MM.1S (cell line): ENCODE measurements at regions not wholly inside any gene's neighbourhood (a gene's known extent, or its start where the extent isn't known, plus 50 kb on each side); places are given as distances from the start of the nearest gene placed in this dataset.

Experiments
- DNase-seq: peaks from one replicate; pipeline ENCODE4 v3.0.0-alpha.2; 2015
- H2AFZ ChIP-seq: fragments of 300-600 bp; sonication (generic); 2 replicates; pipeline ENCODE4 v1.6.0; 2016; ENCODE audit warnings: antibody characterized with exemption, low read length
- H3F3A ChIP-seq: fragments of 300-600 bp; sonication (generic); 2 replicates; pipeline ENCODE4 v1.6.1; 2016; ENCODE audit warnings: mild to moderate bottlenecking, antibody characterized with exemption, low read length, moderate library complexity, mixed read lengths; ENCODE audit not compliant: insufficient read depth
- H3K27ac ChIP-seq: fragments of 300-600 bp; sonication (generic); 2 replicates; pipeline ENCODE4 v1.5.1; 2016; ENCODE audit warnings: mild to moderate bottlenecking, low read length
- H3K27me3 ChIP-seq: fragments of 300-600 bp; sonication (generic); replicated peaks from 2 replicates; pipeline ENCODE4 v1.6.0; 2016; ENCODE audit warnings: low read length; ENCODE audit not compliant: insufficient read depth
- H3K36me3 ChIP-seq: fragments of 300-600 bp; sonication (generic); replicated peaks from 2 replicates; pipeline ENCODE4 v1.6.1; 2016; ENCODE audit warnings: mild to moderate bottlenecking, low read length, mixed read lengths; ENCODE audit not compliant: insufficient read depth
- H3K4me1 ChIP-seq: fragments of 300-600 bp; sonication (generic); 2 replicates; pipeline ENCODE4 v1.6.1; 2016; ENCODE audit warnings: low read length, mixed read lengths
- H3K4me2 ChIP-seq: fragments of 300-600 bp; sonication (generic); 2 replicates; pipeline ENCODE4 v1.6.0; 2016; ENCODE audit warnings: low read depth, low read length
- H3K4me3 ChIP-seq: fragments of 300-600 bp; sonication (generic); 2 replicates; pipeline ENCODE4 v1.5.1; 2016; ENCODE audit warnings: low read length, mixed read lengths
- H3K79me2 ChIP-seq: fragments of 300-600 bp; sonication (generic); 2 replicates; pipeline ENCODE4 v1.6.1; 2016; ENCODE audit warnings: mixed run types, low read length, mixed read lengths
- H3K9ac ChIP-seq: fragments of 300-600 bp; sonication (generic); 2 replicates; pipeline ENCODE4 v1.6.1; 2016; ENCODE audit warnings: low read length, mixed read lengths
- H3K9me2 ChIP-seq: fragments of 300-600 bp; sonication (generic); replicated peaks from 2 replicates; pipeline ENCODE4 v1.6.1; 2016; ENCODE audit warnings: mild to moderate bottlenecking, low read length, mixed read lengths; ENCODE audit not compliant: insufficient read depth
- H3K9me3 ChIP-seq: fragments of 300-600 bp; sonication (generic); replicated peaks from 2 replicates; pipeline ENCODE4 v1.6.1; 2016; ENCODE audit warnings: mild to moderate bottlenecking, low read length, mixed read lengths; ENCODE audit not compliant: insufficient read depth
- H4K20me1 ChIP-seq: fragments of 300-600 bp; sonication (generic); 2 replicates; pipeline ENCODE4 v1.6.1; 2016; ENCODE audit warnings: mild to moderate bottlenecking, low read length, moderate library complexity, mixed read lengths; ENCODE audit not compliant: insufficient read depth
- EZH2 ChIP-seq: fragments of 300-600 bp; sonication (generic); optimal IDR thresholded peaks from 2 replicates; pipeline ENCODE3; 2017; ENCODE audit warnings: low read depth, mild to moderate bottlenecking, antibody characterized with exemption, low read length, mixed read lengths
- EZH2phosphoT487 ChIP-seq: fragments of 300-600 bp; sonication (generic); IDR thresholded peaks from 2 replicates; pipeline ENCODE4 v1.6.1; 2018; ENCODE audit warnings: antibody characterized with exemption, low read length
- TF ChIP-seq, protein P1 (sequence below): fragments of 300-600 bp; sonication (generic); IDR thresholded peaks from 2 replicates; pipeline ENCODE4 v1.5.1; 2016; ENCODE audit warnings: antibody characterized with exemption, low read length, mixed read lengths

DNA sequence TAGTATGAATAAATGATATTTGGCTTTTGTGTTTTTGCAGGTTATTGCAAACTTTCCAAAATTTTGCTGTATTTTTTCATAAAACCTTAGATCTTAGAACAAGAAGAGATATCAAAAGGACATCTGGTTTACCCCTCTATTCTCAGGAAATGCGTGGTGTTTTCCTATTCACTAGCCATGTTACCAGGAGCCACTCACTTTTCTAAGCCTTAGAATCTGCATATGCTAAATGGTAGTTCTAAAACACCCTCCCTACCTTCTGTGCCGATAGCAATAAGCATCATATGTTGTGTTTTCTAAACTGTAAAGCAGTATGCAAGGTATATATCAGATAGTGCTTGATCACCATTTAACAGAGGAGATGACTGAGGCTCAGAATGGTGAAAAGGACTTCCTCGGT is 715.0 kb upstream of the CELF2 start:
- H4K20me1 ChIP-seq = no peaks in the 10 kb centered on the region
- H3K27ac ChIP-seq = no peak overlapping the region
- TF ChIP-seq EZH2phosphoT487 = no peak
- TF ChIP-seq, protein P1, sequence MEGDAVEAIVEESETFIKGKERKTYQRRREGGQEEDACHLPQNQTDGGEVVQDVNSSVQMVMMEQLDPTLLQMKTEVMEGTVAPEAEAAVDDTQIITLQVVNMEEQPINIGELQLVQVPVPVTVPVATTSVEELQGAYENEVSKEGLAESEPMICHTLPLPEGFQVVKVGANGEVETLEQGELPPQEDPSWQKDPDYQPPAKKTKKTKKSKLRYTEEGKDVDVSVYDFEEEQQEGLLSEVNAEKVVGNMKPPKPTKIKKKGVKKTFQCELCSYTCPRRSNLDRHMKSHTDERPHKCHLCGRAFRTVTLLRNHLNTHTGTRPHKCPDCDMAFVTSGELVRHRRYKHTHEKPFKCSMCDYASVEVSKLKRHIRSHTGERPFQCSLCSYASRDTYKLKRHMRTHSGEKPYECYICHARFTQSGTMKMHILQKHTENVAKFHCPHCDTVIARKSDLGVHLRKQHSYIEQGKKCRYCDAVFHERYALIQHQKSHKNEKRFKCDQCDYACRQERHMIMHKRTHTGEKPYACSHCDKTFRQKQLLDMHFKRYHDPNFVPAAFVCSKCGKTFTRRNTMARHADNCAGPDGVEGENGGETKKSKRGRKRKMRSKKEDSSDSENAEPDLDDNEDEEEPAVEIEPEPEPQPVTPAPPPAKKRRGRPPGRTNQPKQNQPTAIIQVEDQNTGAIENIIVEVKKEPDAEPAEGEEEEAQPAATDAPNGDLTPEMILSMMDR = no peak
- no peaks in the 10 kb centered on the region for H3K9me3 ChIP-seq
- H3K4me2 ChIP-seq = no peak overlapping the region
- no peak overlapping the region for H2AFZ ChIP-seq
- no peaks in the 10 kb centered on the region for H3F3A ChIP-seq
- no peaks in the 10 kb centered on the region for H3K9me2 ChIP-seq
- no peaks in the 10 kb centered on the region for H3K4me1 ChIP-seq
- H3K9ac ChIP-seq = no peak overlapping the region
- DNase-seq = no peak
- no peak overlapping the region for H3K4me3 ChIP-seq
- no peaks in the 10 kb centered on the region for H3K79me2 ChIP-seq
- no peaks in the 10 kb centered on the region for H3K27me3 ChIP-seq
- H3K36me3 ChIP-seq = no peaks in the 10 kb centered on the region

DNA sequence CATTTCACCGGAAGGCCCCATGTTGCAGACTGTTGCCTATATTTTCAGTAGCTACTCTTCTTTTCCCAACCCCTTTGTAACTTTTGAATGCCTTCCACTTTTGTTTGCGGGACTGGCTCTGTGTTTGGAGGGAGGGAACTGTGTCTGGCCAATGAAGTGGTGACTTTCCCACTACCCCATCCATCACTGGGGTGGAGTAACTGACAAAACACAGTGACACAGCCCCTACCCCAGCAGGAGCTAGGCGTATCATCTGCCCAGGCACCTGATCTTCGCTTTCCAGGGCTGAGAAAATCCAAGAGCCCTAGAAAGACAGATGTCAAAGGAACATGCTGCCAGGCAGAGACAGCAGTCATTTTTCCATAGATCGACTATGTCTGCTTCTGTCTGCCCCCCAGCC is 710.6 kb upstream of the CELF2 start:
- no peaks in the 10 kb centered on the region for H3K9me2 ChIP-seq
- no peaks in the 10 kb centered on the region for H3K79me2 ChIP-seq
- H3K9ac ChIP-seq = no peak overlapping the region
- no peaks in the 10 kb centered on the region for H3F3A ChIP-seq
- no peaks in the 10 kb centered on the region for H3K4me1 ChIP-seq
- DNase-seq = no peak
- H3K4me3 ChIP-seq = no peak overlapping the region
- no peak overlapping the region for H2AFZ ChIP-seq
- H4K20me1 ChIP-seq = no peaks in the 10 kb centered on the region
- H3K4me2 ChIP-seq = no peak overlapping the region
- no peaks in the 10 kb centered on the region for H3K9me3 ChIP-seq
- TF ChIP-seq EZH2 (no peak), EZH2phosphoT487 (no peak)
- TF ChIP-seq, protein P1 = no peak
- H3K36me3 ChIP-seq = no peaks in the 10 kb centered on the region
- no peak overlapping the region for H3K27ac ChIP-seq
- no peaks in the 10 kb centered on the region for H3K27me3 ChIP-seq

DNA sequence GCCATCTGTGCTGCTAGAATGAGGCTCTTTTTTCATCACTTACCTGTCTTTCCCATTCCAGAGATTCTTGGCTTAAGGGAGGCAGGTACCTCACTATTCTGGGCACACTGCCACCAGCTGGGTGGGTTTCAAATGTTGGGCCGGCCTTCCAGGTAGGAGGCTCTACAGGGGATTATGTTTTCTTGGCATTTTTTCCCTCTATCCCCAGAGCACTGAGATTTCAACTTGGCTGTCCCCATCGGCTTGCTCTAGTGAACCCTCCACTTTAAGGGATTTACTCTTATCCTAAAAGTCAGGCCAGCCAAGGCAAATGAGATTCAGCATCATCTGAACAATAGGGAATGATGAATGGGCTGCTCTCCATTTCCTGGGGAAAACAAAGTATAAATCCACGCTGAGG is 710.1 kb upstream of the CELF2 start:
- TF ChIP-seq, protein P1 = no peak
- no peak for TF ChIP-seq EZH2
- H3K9me2 ChIP-seq = no peaks in the 10 kb centered on the region
- H4K20me1 ChIP-seq = no peaks in the 10 kb centered on the region
- H3F3A ChIP-seq = no peaks in the 10 kb centered on the region
- H3K9ac ChIP-seq = no peak overlapping the region
- no peak overlapping the region for H3K27ac ChIP-seq
- H3K79me2 ChIP-seq = no peaks in the 10 kb centered on the region
- H3K4me2 ChIP-seq = no peak overlapping the region
- H3K4me1 ChIP-seq = no peaks in the 10 kb centered on the region
- H3K4me3 ChIP-seq = no peak overlapping the region
- H3K27me3 ChIP-seq = no peaks in the 10 kb centered on the region
- no peaks in the 10 kb centered on the region for H3K9me3 ChIP-seq
- H2AFZ ChIP-seq = no peak overlapping the region
- H3K36me3 ChIP-seq = no peaks in the 10 kb centered on the region
- no peak for DNase-seq

DNA sequence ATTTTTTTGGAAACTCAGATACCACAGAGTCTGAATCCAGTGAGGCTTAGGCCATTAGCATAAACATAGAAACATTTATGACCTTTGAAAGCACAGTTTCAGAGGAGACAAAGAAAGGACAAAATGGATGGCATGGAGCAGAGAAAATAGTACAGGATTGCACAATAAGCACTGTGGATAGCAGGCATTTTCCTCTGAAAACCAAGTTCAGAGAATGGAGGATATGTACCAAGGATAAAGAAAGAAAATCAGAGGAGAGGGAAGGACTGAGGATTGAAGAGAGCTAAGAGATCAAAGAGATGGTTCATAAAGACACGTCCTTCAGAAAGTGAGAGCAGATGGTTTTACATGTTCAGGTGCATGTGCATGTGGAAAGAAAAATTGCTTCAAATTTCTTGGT is 707.2 kb upstream of the CELF2 start:
- Histone ChIP-seq H3K36me3 (no peaks in the 10 kb centered on the region), H3K27ac (no peak overlapping the region), H3K9me3 (no peaks in the 10 kb centered on the region), H3K9ac (no peak overlapping the region), H3K4me2 (no peak overlapping the region), H2AFZ (no peak overlapping the region), H3K4me1 (no peaks in the 10 kb centered on the region), H3K27me3 (no peaks in the 10 kb centered on the region), H3F3A (no peaks in the 10 kb centered on the region), H3K9me2 (no peaks in the 10 kb centered on the region), H4K20me1 (no peaks in the 10 kb centered on the region), H3K4me3 (no peak overlapping the region), H3K79me2 (no peaks in the 10 kb centered on the region)
- no peak for DNase-seq
- TF ChIP-seq, protein P1 = no peak
- TF ChIP-seq EZH2phosphoT487 = no peak
- no peak for TF ChIP-seq EZH2
